CD4-positive, alpha-beta T cell treated with Interferon alpha-2 for 1 hour (primary cell): ENCODE measurements at regions not wholly inside any gene's neighbourhood (a gene's known extent, or its start where the extent isn't known, plus 50 kb on each side); places are given as distances from the start of the nearest gene placed in this dataset.
"Not testable (repeated sequence)": the region's sequence is repeated elsewhere in the genome, so short reads cannot be mapped to it uniquely, and the experiment has no call there.

Experiments
- DNase-seq, 2 donors: peaks; one replicate each; pipeline ENCODE4 v3.0.0-alpha.2; 2020 to 2022

GRCh38 chr5:89087551-89088318 is 204.8 kb upstream of the MEF2C start:
- DNase-seq: no peak

GRCh38 chr5:89087128-89087527 is 204.1 kb upstream of the MEF2C start:
- DNase-seq: no peak

GRCh38 chr5:89086390-89087086 is 203.6 kb upstream of the MEF2C start:
- no peak for DNase-seq

DNA sequence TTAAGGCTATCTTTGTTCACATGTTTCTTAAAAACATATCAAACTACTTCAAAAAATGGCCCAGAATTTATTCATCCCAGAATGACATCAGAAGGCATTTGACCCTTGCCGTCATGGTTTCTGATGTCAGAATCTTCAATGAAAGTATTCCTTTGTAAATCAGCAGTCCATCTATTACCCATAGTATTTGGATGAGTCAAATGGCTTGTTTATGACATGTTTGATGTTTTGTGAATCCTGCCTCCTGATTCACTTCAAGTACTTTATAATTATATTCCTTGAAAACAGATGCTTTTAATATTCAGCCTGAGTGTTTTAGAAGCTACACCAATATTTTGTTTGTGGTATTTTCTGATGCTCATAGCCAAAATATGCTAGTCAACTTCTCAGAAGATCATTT is 200.8 kb upstream of the MEF2C start:
- DNase-seq: no peak

DNA sequence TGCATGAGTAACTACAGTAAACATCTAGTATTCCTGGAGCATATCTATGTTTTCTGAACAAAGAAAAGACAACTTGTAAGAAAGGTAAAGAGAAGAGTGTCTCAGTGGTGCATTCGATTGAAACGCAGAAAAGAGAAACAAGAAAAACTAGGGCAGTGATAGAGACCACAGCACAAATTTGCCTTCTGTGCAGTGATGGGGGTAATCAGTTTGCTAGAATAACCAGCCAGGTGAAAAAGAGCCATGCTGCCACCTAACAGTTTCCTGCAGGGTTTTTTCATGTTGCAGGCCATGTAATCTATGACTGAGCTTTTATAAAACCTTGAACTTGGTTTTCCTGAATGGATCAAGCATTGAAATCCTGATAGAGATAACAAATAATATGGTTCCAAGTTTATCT is 198.4 kb upstream of the MEF2C start:
- no peak for DNase-seq

DNA sequence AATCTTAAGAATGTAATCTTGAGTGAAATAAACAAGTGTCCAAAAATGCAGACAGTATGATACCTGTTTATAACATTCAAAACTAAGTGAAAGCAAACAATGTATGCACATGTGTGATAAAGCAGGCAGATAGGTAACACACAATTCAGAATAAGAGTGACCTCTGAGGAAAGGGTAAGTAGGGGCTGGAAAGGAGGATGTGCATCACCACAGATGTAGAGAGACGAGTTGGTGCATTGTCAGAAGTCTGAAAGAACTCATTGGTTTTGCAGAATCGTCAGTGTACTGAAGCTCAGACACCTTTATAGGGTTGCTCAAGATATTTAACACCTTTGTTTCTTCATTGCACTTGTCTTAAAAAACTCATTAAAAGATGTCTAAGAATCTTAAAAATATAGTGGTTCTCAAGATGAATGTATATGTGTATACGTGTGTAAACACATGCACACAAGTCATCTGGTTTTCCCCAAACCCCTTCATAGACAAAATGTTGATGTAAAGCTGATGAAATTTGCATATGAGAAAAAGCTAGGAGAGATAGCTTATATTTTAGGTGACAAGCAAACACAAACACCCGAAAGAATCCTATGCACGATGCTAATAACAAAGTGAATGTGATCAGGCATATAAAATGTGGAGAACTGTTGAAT is 197.6 kb upstream of the MEF2C start:
- no peak for DNase-seq

GRCh38 chr5:89072842-89073672 is 190.1 kb upstream of the MEF2C start:
- DNase-seq: no peak

GRCh38 chr5:89071941-89072331 is 189.0 kb upstream of the MEF2C start:
- no peak for DNase-seq

GRCh38 chr5:89071101-89071940 is 188.3 kb upstream of the MEF2C start:
- no peak for DNase-seq

GRCh38 chr5:89069591-89069990 is 186.6 kb upstream of the MEF2C start:
- DNase-seq: no peak

- no peak for DNase-seq
These were observed 184.4 kb upstream of the MEF2C start for GRCh38 chr5:89067362-89067761.

- no peak for DNase-seq
These were observed 182.9 kb upstream of the MEF2C start for GRCh38 chr5:89065919-89066318.

- DNase-seq: no peak
These were observed 181.8 kb upstream of the MEF2C start for GRCh38 chr5:89064736-89065135.

GRCh38 chr5:89064054-89064453 is 181.1 kb upstream of the MEF2C start:
- DNase-seq: no peak

DNA sequence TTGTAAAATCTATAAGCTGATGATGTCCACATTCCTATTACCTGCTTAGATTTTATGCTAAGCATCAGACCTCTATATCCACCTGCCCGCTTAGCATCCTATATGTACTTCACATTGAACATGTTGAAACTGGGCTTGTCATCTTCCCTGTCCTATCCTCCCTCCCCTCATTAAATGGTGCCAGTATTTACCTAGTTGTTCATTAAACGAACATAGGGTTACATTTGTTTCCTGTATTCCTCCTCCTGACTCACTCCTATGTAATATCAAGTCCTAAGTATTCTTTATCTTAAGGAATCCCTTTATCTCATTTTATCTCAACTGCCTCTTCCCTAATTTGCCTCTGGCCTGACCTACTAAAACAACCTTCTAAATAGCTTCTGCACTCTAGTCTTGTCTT is 177.8 kb upstream of the MEF2C start:
- DNase-seq: no peak

DNA sequence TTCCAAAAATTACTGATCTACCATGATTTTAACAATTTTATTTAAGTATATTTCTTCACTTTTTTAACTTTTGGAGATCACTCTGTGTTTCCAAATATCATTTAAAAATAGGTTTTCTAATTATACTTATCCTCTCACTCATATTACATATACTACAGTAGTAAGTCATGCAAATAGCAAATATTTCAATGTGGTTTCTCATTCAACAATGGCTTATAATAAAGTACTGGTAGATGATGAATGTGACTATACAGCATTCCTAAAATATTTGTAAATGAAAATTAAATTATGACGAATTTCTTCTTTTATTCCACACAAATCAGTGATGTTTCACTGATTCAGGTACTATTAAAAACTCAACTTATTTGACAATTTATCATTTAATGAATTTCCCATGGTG is 176.3 kb upstream of the MEF2C start:
- DNase-seq: no peak

- no peak for DNase-seq
These were observed 172.7 kb upstream of the MEF2C start for GRCh38 chr5:89055695-89056085.

DNA sequence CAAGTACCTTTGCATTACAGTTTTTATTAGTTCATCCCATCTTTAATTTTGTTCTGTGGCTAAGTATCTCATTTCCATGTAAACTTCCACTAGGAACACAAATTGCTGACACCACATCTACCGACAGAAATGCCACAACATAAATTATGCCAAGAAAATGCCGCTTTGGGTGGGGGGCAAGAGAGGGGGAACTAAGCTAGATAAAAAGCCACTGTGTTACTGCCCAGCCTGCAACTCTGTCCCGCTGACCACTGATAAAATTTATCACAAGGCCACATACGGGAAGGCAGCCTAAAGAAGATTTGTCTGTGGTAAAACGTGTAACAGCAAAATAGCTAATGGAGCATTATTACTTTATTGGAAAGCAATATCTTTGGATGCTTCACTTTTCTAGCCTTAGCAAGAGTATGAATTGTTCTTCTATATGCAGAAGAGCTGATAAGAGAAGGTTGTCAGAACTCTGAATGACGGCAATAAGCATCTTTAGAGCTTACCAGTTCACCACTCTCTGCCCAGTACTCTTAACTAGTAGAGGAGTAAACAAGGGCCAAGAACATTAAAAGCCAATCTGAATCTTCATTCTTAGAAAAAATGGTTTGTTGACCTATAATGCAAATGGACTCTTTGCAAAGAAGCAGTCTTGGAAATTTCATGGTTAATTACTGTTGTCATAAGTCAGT is 172.2 kb upstream of the MEF2C start:
- DNase-seq: no peak

DNA sequence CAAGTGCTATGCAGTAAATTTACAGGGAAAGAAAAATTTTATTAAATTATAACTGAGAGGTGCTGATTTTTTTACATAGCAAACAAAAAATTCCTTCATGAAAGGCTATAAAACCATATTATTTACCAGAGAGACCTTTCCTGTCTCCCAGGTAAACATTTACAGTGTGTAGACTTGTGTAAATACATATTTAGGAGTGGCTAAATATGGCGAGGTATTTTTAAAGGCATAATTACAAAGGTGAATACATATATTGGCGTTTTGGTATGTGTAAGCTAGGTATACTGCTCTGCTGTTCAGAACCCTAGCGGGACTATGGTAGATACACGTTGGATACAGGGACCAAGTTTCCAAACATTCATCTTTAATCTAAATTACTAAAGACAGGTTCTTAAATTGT is 170.6 kb upstream of the MEF2C start:
- no peak for DNase-seq

GRCh38 chr5:89050062-89050461 is 167.1 kb upstream of the MEF2C start:
- DNase-seq: not testable (repeated sequence)

GRCh38 chr5:89047571-89047970 is 164.6 kb upstream of the MEF2C start:
- no peak for DNase-seq

GRCh38 chr5:89045216-89045615 is 162.2 kb upstream of the MEF2C start:
- DNase-seq: no peak
